NOMO-1 treated with dmso at 0.1 percent for 144 hours (cell line): ENCODE measurements at regions not wholly inside any gene's neighbourhood (a gene's known extent, or its start where the extent isn't known, plus 50 kb on each side); places are given as distances from the start of the nearest gene placed in this dataset.
"Not testable (repeated sequence)": the region's sequence is repeated elsewhere in the genome, so short reads cannot be mapped to it uniquely, and the experiment has no call there.

ENCODE experiments used
- DNase-seq: peaks from one replicate; lab custom pipeline; 2025; ENCODE audit not compliant: unreplicated experiment; lab: John Stamatoyannopoulos, UW

DNA sequence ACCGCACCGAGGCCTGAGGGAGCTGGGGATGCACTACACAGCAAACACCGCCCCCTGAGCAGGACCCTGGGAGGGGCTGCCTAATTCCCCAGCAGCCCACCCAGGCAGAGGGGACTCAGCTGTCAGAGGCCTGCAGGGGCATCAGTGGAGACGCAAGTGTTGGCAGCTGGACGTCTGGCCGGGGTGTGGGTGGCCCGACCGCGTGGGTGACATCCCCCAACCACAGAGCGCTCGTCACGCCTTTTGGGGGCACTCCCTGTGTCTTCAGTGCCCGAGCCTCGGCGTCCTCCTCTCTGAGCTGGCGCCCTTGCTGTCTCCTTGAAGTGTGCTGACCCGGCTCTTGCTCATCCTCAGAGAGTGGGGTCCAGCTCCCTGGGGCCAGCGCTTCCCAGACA, 150.2 kb downstream of the BRD1 start:
- no peak for DNase-seq

DNA sequence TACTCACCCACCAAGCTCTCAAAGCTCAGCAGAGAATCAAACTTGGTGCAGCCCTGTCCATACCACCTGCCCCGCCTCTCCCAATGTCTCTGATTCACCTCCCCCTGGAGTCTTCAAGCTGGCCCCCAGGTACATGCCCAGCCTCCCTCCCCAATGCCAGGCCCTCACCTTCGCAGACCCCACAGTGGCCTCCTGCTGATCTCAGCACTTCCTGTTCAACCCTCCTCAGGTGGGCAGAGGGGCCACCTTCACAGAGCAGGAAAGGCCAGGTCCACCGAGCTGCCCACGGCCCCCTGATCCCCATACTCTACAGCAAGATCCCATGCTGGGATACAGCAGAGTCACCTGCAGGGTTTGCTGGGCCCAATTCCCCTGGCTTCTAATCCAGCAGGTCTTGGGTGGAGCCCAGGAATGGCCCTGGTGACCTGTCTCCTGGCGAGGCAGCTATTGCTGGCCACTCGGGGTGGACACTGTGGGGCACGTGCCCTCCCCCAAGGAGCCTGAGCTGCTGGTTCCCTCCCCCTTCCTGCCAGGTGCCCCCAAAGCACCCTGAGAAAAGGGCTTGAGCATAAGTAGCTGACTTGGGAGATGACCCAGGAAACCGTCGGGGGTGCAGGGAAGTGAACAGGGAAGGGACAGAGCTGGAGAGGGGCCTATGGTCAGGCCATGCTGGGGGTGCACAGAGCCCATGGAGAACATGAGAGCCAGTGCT, 150.7 kb downstream of the BRD1 start:
- DNase-seq, result no peak

GRCh38 chr22:49676230-49676629, 151.4 kb downstream of the BRD1 start:
- no peak for DNase-seq

GRCh38 chr22:49674479-49675050, 153.1 kb downstream of the BRD1 start:
- DNase-seq, result no peak

DNA sequence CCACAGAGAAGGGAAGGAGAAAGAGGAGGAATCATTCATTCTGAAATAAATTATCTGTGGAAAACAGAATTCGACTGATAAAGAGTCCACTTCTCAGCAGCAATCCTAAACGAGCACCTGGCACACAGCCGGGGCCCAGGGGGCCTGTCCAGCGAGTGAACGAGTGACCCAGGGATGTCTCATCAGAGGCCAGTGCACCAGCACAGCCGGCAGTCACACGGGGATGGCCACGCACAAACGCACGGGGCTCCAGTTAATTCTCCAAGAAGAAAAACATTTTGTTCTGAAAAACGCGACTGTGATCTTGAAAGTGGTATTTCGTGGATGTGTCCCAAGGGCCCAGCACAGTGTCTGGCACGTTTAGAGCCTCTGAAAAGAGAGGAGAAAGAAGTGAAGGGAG, 154.6 kb downstream of the BRD1 start:
- no peak for DNase-seq

- DNase-seq, result no peak
These were observed 155.6 kb downstream of the BRD1 start for GRCh38 chr22:49672014-49672516.

- DNase-seq, result no peak
These were observed 156.2 kb downstream of the BRD1 start for GRCh38 chr22:49671331-49672013.

DNA sequence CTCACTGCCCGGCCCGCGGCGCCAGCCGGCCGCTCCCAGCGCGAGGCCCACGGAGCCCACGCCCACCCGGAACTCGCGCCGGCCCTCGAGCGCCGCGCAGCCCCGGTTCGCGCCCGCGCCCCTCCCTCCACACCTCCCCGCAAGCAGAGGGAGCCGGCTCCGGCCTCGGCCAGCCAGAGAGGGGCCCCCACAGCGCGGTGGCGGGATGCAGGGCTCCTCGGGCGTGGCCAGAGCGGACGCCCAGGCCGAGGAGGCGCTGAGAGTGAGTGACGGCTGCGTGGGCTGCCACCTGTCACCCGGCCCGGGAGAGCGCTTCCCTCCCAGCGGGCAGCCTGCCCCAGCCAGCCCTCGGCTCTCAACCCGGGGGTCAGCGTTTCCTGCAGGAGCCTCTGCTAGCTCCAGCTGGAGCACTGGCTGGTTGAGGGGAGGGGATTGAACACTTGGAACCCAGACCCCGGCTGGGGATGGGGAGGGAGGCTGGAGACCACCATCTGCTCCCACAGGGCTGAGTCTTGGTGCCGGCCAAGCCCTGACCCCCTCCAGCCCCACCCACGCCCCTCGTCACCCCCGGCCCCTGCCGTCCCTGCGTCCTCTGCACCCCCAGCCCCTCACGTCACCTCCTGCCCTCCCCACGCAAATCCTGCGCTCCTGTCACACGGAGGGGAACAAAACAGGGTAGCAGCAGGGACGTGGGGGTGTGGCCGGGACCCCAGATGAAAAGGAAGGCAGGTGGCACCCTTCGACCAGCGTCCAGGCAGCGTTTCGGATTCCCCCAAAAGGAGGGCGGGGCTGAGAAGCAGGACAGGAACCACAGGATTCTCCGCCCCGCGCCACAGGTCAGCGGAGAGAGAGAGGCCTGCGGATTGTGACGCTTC, 157.0 kb downstream of the BRD1 start:
- DNase-seq, result no peak

DNA sequence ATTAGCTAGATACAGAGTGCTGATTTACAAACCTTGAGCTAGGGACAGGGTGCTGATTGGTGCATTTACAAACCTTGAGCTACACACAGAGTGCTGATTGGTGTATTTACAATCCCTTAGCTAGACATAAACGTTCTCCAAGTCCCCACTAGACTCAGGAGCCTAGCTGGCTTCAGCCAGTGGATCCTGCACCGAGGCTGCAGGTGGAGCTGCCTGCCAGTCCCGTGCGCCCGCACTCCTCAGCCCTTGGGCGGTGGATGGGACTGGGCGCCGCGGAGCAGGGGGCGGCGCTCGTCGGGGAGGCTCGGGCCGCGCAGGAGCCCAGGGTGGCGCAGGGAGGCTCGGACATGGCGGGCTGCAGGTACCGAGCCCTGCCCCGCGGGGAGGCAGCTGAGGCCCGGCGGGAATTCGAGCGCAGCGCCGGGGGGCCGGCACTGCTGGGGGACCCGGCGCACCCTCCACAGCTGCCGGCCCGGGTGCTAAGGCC, 157.7 kb downstream of the BRD1 start:
- DNase-seq, result not testable (repeated sequence)

GRCh38 chr22:49669427-49669968, 158.2 kb downstream of the BRD1 start:
- not testable (repeated sequence) for DNase-seq

DNA sequence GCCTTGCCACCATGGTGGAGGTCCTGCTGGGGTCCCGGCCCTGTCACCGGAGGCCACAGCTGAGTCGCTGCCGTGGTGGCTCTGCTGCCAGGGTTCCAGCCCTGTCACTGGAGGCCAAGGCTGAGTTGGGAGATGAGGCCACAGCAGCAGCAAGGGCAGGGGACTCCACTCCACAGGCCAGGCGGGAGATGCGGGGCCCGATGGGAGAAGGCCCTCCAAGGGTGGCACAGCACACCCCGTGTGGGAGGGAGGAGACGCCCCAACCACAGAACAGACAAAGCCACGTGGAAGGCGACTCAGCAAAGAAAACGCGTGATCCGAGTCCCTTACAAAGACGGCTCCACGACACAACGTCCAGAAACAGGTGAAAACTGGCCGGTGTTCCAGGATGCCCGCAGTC, 159.3 kb downstream of the BRD1 start:
- DNase-seq, result no peak

GRCh38 chr22:49667236-49667635, 160.4 kb downstream of the BRD1 start:
- DNase-seq, result no peak

- DNase-seq, result no peak
These were observed 161.4 kb downstream of the BRD1 start for GRCh38 chr22:49666146-49666809.

- no peak for DNase-seq
These were observed 162.8 kb downstream of the BRD1 start for GRCh38 chr22:49664891-49665290.

- DNase-seq, result no peak
These were observed 163.2 kb downstream of the BRD1 start for GRCh38 chr22:49664371-49664881.

DNA sequence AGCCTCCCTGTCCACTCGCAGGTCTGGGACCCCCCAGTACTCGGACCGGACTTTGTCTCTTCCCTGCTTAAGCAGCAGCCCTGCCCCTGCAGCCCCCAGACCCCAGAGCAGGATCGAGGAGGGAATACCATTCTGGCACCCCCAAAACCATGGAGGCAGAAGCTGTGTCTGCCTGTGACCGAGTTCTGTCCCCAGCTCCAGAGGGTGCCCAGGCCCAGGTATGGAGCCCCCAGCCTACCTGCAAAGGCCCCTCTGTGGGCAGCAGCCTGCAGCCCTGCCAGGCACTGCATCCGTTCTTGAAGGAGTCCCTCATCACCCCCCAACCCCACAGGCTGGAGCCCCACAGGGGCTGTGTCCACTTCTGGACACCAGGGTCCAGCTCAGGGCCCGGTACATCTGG, 163.8 kb downstream of the BRD1 start:
- DNase-seq, result no peak

DNA sequence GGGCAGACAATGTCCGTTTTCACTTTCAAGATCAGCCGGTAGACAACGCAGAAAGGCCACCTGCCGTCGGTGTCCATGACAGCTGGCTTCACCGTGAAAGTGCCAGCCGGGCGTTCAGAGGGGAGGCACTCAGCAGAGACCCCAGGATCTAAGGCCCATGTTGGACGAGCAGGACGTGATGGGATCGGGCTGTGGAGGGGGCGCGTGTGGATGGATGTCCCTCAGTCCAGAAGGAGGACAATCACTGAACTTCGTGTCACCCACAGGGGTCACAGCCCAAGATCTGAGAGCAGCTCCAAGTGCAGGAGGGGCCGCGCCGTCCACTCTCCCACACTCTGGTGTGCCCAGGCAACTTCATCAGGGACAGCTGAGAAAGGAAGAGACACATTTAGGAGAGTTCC, 164.4 kb downstream of the BRD1 start:
- no peak for DNase-seq

GRCh38 chr22:49662681-49663080, 165.0 kb downstream of the BRD1 start:
- DNase-seq, result no peak

DNA sequence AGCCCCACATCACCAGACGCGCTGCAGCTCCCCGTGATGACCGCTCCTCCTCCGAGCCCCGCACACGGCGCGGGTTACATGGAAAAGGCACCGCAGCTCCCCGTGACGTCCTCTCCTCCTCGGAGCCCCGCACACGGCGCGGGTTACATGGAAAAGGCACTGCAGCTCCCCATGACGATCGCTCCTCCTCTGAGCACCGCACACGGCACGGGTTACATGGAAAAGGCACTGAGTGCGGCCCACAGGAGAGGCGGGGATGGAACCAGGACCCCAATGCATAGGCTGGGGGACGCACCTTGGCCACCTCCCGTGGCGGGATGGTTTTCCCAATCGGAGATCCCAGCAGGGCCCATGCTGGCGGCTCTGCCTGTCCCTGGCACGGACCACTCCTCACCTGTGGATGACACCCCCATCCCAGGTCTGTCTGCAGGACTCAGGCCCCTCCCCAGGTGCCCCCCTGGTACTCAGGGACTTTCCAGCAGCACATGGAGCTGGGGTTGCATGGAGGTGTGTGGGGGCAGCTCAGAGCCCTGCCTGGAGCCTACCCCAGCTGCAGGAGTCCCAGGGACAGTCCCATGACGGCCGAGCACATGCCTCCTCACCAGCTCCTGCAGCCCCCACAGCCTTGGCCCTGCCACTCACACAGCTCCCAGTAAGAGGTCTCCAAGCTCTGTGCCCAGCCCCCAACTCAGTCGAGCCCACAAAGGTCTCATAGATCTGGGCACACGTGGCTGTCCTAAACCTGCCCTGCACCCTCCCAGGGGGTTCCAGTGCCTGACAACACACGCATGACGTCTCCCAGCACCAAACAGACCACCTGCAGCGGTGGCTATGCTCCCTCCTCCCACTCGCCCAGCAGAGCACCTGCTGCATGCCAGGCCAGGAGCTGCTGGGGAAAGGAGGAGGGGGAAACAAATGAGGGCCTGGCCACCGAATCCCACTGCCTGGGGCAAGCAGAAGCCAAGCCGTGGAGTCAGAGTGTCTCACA, 166.6 kb downstream of the BRD1 start:
- no peak for DNase-seq
